GM21367 (cell line): ENCODE measurements at regions not wholly inside any gene's neighbourhood (a gene's known extent, or its start where the extent isn't known, plus 50 kb on each side); places are given as distances from the start of the nearest gene placed in this dataset.
"Not testable (repeated sequence)": the region's sequence is repeated elsewhere in the genome, so short reads cannot be mapped to it uniquely, and the experiment has no call there.

Experiments
- ATAC-seq: cut with Tn5 transposase; IDR thresholded peaks from one replicate; pipeline ENCODE4 v1.9.1; 2021; ENCODE audit not compliant: unreplicated experiment

GRCh38 chr2:35185861-35186412, 1169.6 kb upstream of the CRIM1 start:
- ATAC-seq, result no peak

- ATAC-seq, result no peak
Observed at GRCh38 chr2:35184471-35184870, 1171.1 kb upstream of the CRIM1 start.

GRCh38 chr2:35176726-35177125, 1178.9 kb upstream of the CRIM1 start:
- not testable (repeated sequence) for ATAC-seq

GRCh38 chr2:35174845-35175244, 1180.7 kb upstream of the CRIM1 start:
- no peak for ATAC-seq

GRCh38 chr2:35172687-35173086, 1182.9 kb upstream of the CRIM1 start:
- ATAC-seq, result no peak

- no peak for ATAC-seq
Observed at GRCh38 chr2:35168351-35168750, 1187.2 kb upstream of the CRIM1 start.

GRCh38 chr2:35163948-35164347, 1191.6 kb upstream of the CRIM1 start:
- ATAC-seq, result no peak

GRCh38 chr2:35160871-35161270, 1194.7 kb upstream of the CRIM1 start:
- no peak for ATAC-seq

- no peak for ATAC-seq
Observed at GRCh38 chr2:35125871-35126270, 1229.7 kb upstream of the CRIM1 start.

GRCh38 chr2:35125278-35125677, 1230.3 kb upstream of the CRIM1 start:
- ATAC-seq, result no peak

GRCh38 chr2:35116151-35116550, 1239.4 kb upstream of the CRIM1 start:
- ATAC-seq, result no peak

- ATAC-seq, result no peak
Observed at GRCh38 chr2:35114765-35115164, 1240.8 kb upstream of the CRIM1 start.

GRCh38 chr2:35112367-35112766, 1243.2 kb upstream of the CRIM1 start:
- not testable (repeated sequence) for ATAC-seq

GRCh38 chr2:35104309-35104708, 1251.3 kb upstream of the CRIM1 start:
- no peak for ATAC-seq

GRCh38 chr2:35099342-35099741, 1256.2 kb upstream of the CRIM1 start:
- no peak for ATAC-seq

GRCh38 chr2:35082072-35082471, 1273.5 kb upstream of the CRIM1 start:
- ATAC-seq, result no peak

- no peak for ATAC-seq
Observed at GRCh38 chr2:35081622-35082015, 1274.0 kb upstream of the CRIM1 start.

GRCh38 chr2:35081001-35081621, 1274.5 kb upstream of the CRIM1 start:
- ATAC-seq, result no peak

GRCh38 chr2:35080231-35080910, 1275.2 kb upstream of the CRIM1 start:
- no peak for ATAC-seq

- no peak for ATAC-seq
Observed at GRCh38 chr2:35067420-35067819, 1288.2 kb upstream of the CRIM1 start.

- no peak for ATAC-seq
Observed at GRCh38 chr2:35063836-35064235, 1291.7 kb upstream of the CRIM1 start.

- no peak for ATAC-seq
Observed at GRCh38 chr2:35035883-35036282, 1319.7 kb upstream of the CRIM1 start.

- no peak for ATAC-seq
Observed at GRCh38 chr2:35033748-35034147, 1321.8 kb upstream of the CRIM1 start.
